Ishikawa (cell line): ENCODE measurements at regions not wholly inside any gene's neighbourhood (a gene's known extent, or its start where the extent isn't known, plus 50 kb on each side); places are given as distances from the start of the nearest gene placed in this dataset.

ENCODE experiments used
- CEBPB ChIP-seq: IDR thresholded peaks from 2 replicates; pipeline ENCODE4 v1.6.1; 2012
- CREB1 ChIP-seq: IDR thresholded peaks from 2 replicates; pipeline ENCODE4 v1.6.1; 2012; ENCODE audit warnings: low read depth
- EGR1 ChIP-seq: IDR thresholded peaks from 2 replicates; pipeline ENCODE4 v1.6.1; 2012
- EP300 ChIP-seq: IDR thresholded peaks from 2 replicates; pipeline ENCODE4 v1.6.1; 2012; ENCODE audit warnings: borderline replicate concordance
- FOXM1 ChIP-seq: IDR thresholded peaks from 2 replicates; pipeline ENCODE4 v1.6.1; 2012; ENCODE audit warnings: low read depth, borderline replicate concordance
- NFIC ChIP-seq: IDR thresholded peaks from 2 replicates; pipeline ENCODE4 v1.6.1; 2012
- RAD21 ChIP-seq: IDR thresholded peaks from 2 replicates; pipeline ENCODE4 v1.6.1; 2012; ENCODE audit warnings: low read depth
- TAF1 ChIP-seq: IDR thresholded peaks from 2 replicates; pipeline ENCODE4 v1.6.1; 2012; ENCODE audit warnings: low read depth, mild to moderate bottlenecking
- TCF12 ChIP-seq: IDR thresholded peaks from 2 replicates; pipeline ENCODE4 v1.6.1; 2012; ENCODE audit warnings: low read depth
- YY1 ChIP-seq: IDR thresholded peaks from 2 replicates; pipeline ENCODE4 v1.6.1; 2012; ENCODE audit warnings: low read depth
- ZBTB7A ChIP-seq: IDR thresholded peaks from 2 replicates; pipeline ENCODE4 v1.6.1; 2012; ENCODE audit warnings: low read depth
- TF ChIP-seq, protein P1 (sequence below): IDR thresholded peaks from 2 replicates; pipeline ENCODE4 v1.6.1; 2012; ENCODE audit warnings: low read depth, mild to moderate bottlenecking
- TF ChIP-seq, protein P2 (sequence below): IDR thresholded peaks from 2 replicates; pipeline ENCODE4 v1.6.1; 2012
- TF ChIP-seq, protein P3 (sequence below): IDR thresholded peaks from 2 replicates; pipeline ENCODE4 v1.6.1; 2012

DNA sequence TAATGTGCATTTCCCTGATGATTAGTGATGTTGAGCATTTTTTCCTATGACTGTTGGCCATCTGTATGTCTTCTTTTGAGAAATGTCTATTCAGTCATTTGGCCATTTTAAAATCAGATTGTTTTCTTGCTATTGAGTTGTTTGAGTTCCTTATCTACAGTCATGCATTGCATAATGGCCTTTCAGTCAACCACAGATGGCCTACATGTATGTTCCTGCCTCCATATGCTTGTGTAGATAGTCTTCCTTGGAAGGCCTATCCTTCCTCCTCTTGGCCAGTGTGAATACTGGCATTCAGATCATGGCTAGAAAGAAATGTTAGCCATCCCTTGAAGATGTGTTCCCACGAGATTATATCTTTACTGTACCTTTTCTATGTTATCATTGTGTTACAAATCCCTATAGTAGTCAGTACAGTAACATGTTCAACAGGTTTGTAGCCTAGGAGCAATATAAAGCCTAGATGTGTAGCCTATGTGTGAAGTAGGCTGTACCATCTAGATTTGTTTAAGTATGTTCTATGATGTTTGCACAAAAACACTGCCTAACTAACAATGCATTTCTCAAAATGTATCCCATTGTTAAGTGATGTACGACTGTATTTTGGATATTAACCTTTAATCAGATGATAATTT lies 65.6 kb upstream of the CD302 start:
- TF ChIP-seq FOXM1, result no peak
- TF ChIP-seq NFIC, result no peak
- no peak for TF ChIP-seq RAD21
- TF ChIP-seq, protein P1, sequence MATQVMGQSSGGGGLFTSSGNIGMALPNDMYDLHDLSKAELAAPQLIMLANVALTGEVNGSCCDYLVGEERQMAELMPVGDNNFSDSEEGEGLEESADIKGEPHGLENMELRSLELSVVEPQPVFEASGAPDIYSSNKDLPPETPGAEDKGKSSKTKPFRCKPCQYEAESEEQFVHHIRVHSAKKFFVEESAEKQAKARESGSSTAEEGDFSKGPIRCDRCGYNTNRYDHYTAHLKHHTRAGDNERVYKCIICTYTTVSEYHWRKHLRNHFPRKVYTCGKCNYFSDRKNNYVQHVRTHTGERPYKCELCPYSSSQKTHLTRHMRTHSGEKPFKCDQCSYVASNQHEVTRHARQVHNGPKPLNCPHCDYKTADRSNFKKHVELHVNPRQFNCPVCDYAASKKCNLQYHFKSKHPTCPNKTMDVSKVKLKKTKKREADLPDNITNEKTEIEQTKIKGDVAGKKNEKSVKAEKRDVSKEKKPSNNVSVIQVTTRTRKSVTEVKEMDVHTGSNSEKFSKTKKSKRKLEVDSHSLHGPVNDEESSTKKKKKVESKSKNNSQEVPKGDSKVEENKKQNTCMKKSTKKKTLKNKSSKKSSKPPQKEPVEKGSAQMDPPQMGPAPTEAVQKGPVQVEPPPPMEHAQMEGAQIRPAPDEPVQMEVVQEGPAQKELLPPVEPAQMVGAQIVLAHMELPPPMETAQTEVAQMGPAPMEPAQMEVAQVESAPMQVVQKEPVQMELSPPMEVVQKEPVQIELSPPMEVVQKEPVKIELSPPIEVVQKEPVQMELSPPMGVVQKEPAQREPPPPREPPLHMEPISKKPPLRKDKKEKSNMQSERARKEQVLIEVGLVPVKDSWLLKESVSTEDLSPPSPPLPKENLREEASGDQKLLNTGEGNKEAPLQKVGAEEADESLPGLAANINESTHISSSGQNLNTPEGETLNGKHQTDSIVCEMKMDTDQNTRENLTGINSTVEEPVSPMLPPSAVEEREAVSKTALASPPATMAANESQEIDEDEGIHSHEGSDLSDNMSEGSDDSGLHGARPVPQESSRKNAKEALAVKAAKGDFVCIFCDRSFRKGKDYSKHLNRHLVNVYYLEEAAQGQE, result no peak
- TF ChIP-seq, protein P2, sequence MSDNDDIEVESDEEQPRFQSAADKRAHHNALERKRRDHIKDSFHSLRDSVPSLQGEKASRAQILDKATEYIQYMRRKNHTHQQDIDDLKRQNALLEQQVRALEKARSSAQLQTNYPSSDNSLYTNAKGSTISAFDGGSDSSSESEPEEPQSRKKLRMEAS, result no peak
- TF ChIP-seq EP300, result no peak
- no peak for TF ChIP-seq CREB1
- TF ChIP-seq ZBTB7A, result no peak
- TF ChIP-seq, protein P3, sequence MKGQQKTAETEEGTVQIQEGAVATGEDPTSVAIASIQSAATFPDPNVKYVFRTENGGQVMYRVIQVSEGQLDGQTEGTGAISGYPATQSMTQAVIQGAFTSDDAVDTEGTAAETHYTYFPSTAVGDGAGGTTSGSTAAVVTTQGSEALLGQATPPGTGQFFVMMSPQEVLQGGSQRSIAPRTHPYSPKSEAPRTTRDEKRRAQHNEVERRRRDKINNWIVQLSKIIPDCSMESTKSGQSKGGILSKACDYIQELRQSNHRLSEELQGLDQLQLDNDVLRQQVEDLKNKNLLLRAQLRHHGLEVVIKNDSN, result no peak
- no peak for TF ChIP-seq TAF1
- no peak for TF ChIP-seq CEBPB
- TF ChIP-seq EGR1, result no peak
- TF ChIP-seq YY1, result no peak
- no peak for TF ChIP-seq TCF12
